ENCODE measurements at regions not wholly inside any gene's neighbourhood (a gene's known extent, or its start where the extent isn't known, plus 50 kb on each side); places are given as distances from the start of the nearest gene placed in this dataset.

- Histone ChIP-seq H3F3A (ENCODE audit: insufficient read depth) (no peaks in the 10 kb centered on the region), H3K9me3 (ENCODE audit: insufficient read depth, low read length) (no peaks in the 10 kb centered on the region), H4K20me1 (ENCODE audit: low read depth, low read length) (no peaks in the 10 kb centered on the region), H2AFZ (ENCODE audit: low read depth, low read length, severe bottlenecking) (no peak overlapping the region), H3K27ac (ENCODE audit: low read depth, low read length) (no peak overlapping the region), H3K36me3 (ENCODE audit: low read length) (no peaks in the 10 kb centered on the region), H3K27me3 (ENCODE audit: low read length) (no peaks in the 10 kb centered on the region), H3K79me2 (ENCODE audit: insufficient read depth, low read length) (no peaks in the 10 kb centered on the region), H3K4me3 (ENCODE audit: insufficient read depth, low read length, poor library complexity, severe bottlenecking) (no peak overlapping the region), H3K9ac (ENCODE audit: low read length) (no peak overlapping the region), H3K4me2 (ENCODE audit: low read depth, low read length, poor library complexity, severe bottlenecking) (no peak overlapping the region), H3K9me2 (replicated peaks; ENCODE audit: insufficient read depth, low read length) (no peaks in the 10 kb centered on the region)
- no peak for TF ChIP-seq EZH2phosphoT487 (conservative IDR thresholded peaks at IDR 0.05; ENCODE audit: low read length)
- TF ChIP-seq CTCF (IDR thresholded peaks at IDR 0.05; ENCODE audit: insufficient read depth, low read length, poor library complexity, severe bottlenecking) = no peak
Observed at GRCh38 chr5:6806668-6807067, 93.4 kb downstream of the TENT4A start.

GRCh38 chr5:6808462-6808861 is 95.2 kb downstream of the TENT4A start:
- H3K36me3 ChIP-seq (ENCODE audit: low read length) = no peaks in the 10 kb centered on the region
- H3K4me2 ChIP-seq (ENCODE audit: low read depth, low read length, poor library complexity, severe bottlenecking) = no peak overlapping the region
- H3F3A ChIP-seq (ENCODE audit: insufficient read depth) = no peaks in the 10 kb centered on the region
- no peaks in the 10 kb centered on the region for H3K79me2 ChIP-seq (ENCODE audit: insufficient read depth, low read length)
- H4K20me1 ChIP-seq (ENCODE audit: low read depth, low read length) = no peaks in the 10 kb centered on the region
- no peak overlapping the region for H2AFZ ChIP-seq (ENCODE audit: low read depth, low read length, severe bottlenecking)
- H3K27ac ChIP-seq (ENCODE audit: low read depth, low read length) = no peak overlapping the region
- H3K9me2 ChIP-seq (replicated peaks; ENCODE audit: insufficient read depth, low read length) = no peaks in the 10 kb centered on the region
- H3K9me3 ChIP-seq (ENCODE audit: insufficient read depth, low read length) = no peaks in the 10 kb centered on the region
- TF ChIP-seq EZH2phosphoT487 (conservative IDR thresholded peaks at IDR 0.05; ENCODE audit: low read length) = no peak
- TF ChIP-seq CTCF (IDR thresholded peaks at IDR 0.05; ENCODE audit: insufficient read depth, low read length, poor library complexity, severe bottlenecking) = no peak
- H3K4me3 ChIP-seq (ENCODE audit: insufficient read depth, low read length, poor library complexity, severe bottlenecking) = no peak overlapping the region
- H3K27me3 ChIP-seq (ENCODE audit: low read length) = no peaks in the 10 kb centered on the region
- no peak overlapping the region for H3K9ac ChIP-seq (ENCODE audit: low read length)

GRCh38 chr5:6810641-6811405 is 97.6 kb downstream of the TENT4A start:
- Histone ChIP-seq H3K9me3 (ENCODE audit: insufficient read depth, low read length) (no peaks in the 10 kb centered on the region), H3K36me3 (ENCODE audit: low read length) (no peaks in the 10 kb centered on the region), H3K27me3 (ENCODE audit: low read length) (no peaks in the 10 kb centered on the region), H3K9me2 (replicated peaks; ENCODE audit: insufficient read depth, low read length) (no peaks in the 10 kb centered on the region), H4K20me1 (ENCODE audit: low read depth, low read length) (no peaks in the 10 kb centered on the region), H3K79me2 (ENCODE audit: insufficient read depth, low read length) (no peaks in the 10 kb centered on the region), H3K9ac (ENCODE audit: low read length) (no peak overlapping the region), H3F3A (ENCODE audit: insufficient read depth) (no peaks in the 10 kb centered on the region), H3K4me2 (ENCODE audit: low read depth, low read length, poor library complexity, severe bottlenecking) (no peak overlapping the region), H3K27ac (ENCODE audit: low read depth, low read length) (no peak overlapping the region), H2AFZ (ENCODE audit: low read depth, low read length, severe bottlenecking) (no peak overlapping the region), H3K4me3 (ENCODE audit: insufficient read depth, low read length, poor library complexity, severe bottlenecking) (no peak overlapping the region)
- TF ChIP-seq EZH2phosphoT487 (conservative IDR thresholded peaks at IDR 0.05; ENCODE audit: low read length) (no peak), CTCF (IDR thresholded peaks at IDR 0.05; ENCODE audit: insufficient read depth, low read length, poor library complexity, severe bottlenecking) (no peak)

Measured in SU-DHL-6 (cell line).